A549 (cell line): ENCODE measurements at regions not wholly inside any gene's neighbourhood (a gene's known extent, or its start where the extent isn't known, plus 50 kb on each side); places are given as distances from the start of the nearest gene placed in this dataset.

ENCODE experiments used
- ATAC-seq, 2 experiments: fragments of 200-7000 bp in 1 of 2; fragments of >200 bp in 1 of 2; cut with Nextera tagmentation in 1 of 2; cut with Tn5 transposase in 1 of 2; 3 replicates each; pipeline versions ENCODE4 v1.8.0 to v1.9.1; 2018 to 2020; ENCODE audit warnings: mild to moderate bottlenecking in 1 of 2, moderate library complexity in 1 of 2
- CTCF ChIA-PET: fragments of 300-600 bp; sonication (Branson Sonifier 250); formaldehyde crosslinking; extraction: SDS; loops from one replicate; lab custom pipeline; 2021; ENCODE audit warnings: antibody characterized with exemption, inconsistent platforms; lab: Yijun Ruan, JAX
- POLR2A ChIA-PET: fragments of 350-600 bp; formaldehyde crosslinking; extraction: SDS; loops from one replicate; lab custom pipeline; 2021; ENCODE audit warnings: antibody characterized with exemption, inconsistent platforms; lab: Yijun Ruan, JAX
- DNase-seq, 2 experiments: peaks; one replicate each; pipeline versions ENCODE4 v3.0.0 to v3.0.0-alpha.2; 2011 to 2016; ENCODE audit warnings: low read depth in 1 of 2, low spot score in 1 of 2
- FAIRE-seq: peaks from 2 replicates; lab custom pipeline; 2011; peaks lifted over from hg19 to GRCh38; lab: Jason Lieb, UNC
- H3K27ac ChIP-seq, 2 experiments: fragments of >200 bp; sonication (Bioruptor Twin); formaldehyde crosslinking; 3 replicates each; pipeline ENCODE4 v1.5.1; 2016 to 2017
- H3K4me1 ChIP-seq: fragments of >200 bp; sonication (Bioruptor Twin); formaldehyde crosslinking; 3 replicates; pipeline ENCODE4 v1.6.1; 2016
- H3K4me2 ChIP-seq: fragments of >200 bp; sonication (Bioruptor Twin); formaldehyde crosslinking; 3 replicates; pipeline ENCODE4 v1.6.1; 2016
- H3K4me3 ChIP-seq: fragments of >200 bp; sonication (Bioruptor Twin); formaldehyde crosslinking; 3 replicates; pipeline ENCODE4 v1.5.1; 2016
- H3K9me3 ChIP-seq: fragments of >200 bp; sonication (Bioruptor Twin); formaldehyde crosslinking; 3 replicates; pipeline ENCODE4 v1.6.1; 2016
- CEBPB ChIP-seq, 2 experiments: fragments of >200 bp in 1 of 2; sonication (Bioruptor Twin) in 1 of 2; formaldehyde crosslinking in 1 of 2; IDR thresholded peaks; 2 replicates each; pipeline ENCODE4 v1.6.1; 2012 to 2016
- EP300 ChIP-seq, 2 experiments: fragments of >200 bp; sonication (Bioruptor Twin); formaldehyde crosslinking; IDR thresholded peaks; 2 replicates in 1 of 2; 3 replicates in 1 of 2; pipeline ENCODE4 v1.6.1; 2016 to 2017
- GATA3 ChIP-seq: IDR thresholded peaks from 2 replicates; pipeline ENCODE4 v1.6.1; 2012; ENCODE audit warnings: borderline replicate concordance
- HDAC2 ChIP-seq: fragments of 200-600 bp; sonication (generic); IDR thresholded peaks from 2 replicates; pipeline ENCODE4 v1.6.1; 2016
- HOXB5 ChIP-seq: fragments of 250-450 bp; sonication (Bioruptor Pico); IDR thresholded peaks from 2 replicates; pipeline ENCODE4 v1.5.0; 2020; ENCODE audit warnings: mild to moderate bottlenecking, moderate library complexity
- JUNB ChIP-seq: fragments of >200 bp; sonication (Bioruptor Twin); formaldehyde crosslinking; IDR thresholded peaks from 2 replicates; pipeline ENCODE4 v1.6.1; 2016
- KDM1A ChIP-seq: fragments of 200-600 bp; sonication (generic); IDR thresholded peaks from 2 replicates; pipeline ENCODE4 v1.6.1; 2016; ENCODE audit warnings: low read depth, mild to moderate bottlenecking
- NFE2L2 ChIP-seq: fragments of 150-350 bp; conservative IDR thresholded peaks from 2 replicates; pipeline ENCODE4 v1.6.1; 2014; ENCODE audit warnings: low read length
- PHF8 ChIP-seq: fragments of 200-600 bp; sonication (generic); IDR thresholded peaks from 2 replicates; pipeline ENCODE4 v1.6.1; 2016; ENCODE audit warnings: low read depth, mild to moderate bottlenecking, antibody characterized with exemption, moderate library complexity, borderline replicate concordance
- RAD21 ChIP-seq, 2 experiments: fragments of >200 bp in 1 of 2; sonication (Bioruptor Twin) in 1 of 2; formaldehyde crosslinking in 1 of 2; IDR thresholded peaks in 1 of 2; conservative IDR thresholded peaks in 1 of 2; 2 replicates in 1 of 2; 3 replicates in 1 of 2; pipeline ENCODE4 v1.6.1; 2012 to 2018; ENCODE audit warnings: inconsistent platforms in 1 of 2
- RCOR1 ChIP-seq: fragments of 150-350 bp; IDR thresholded peaks from 2 replicates; pipeline ENCODE4 v1.6.1; 2014; ENCODE audit warnings: antibody characterized with exemption, low read length, low read depth
- RFX5 ChIP-seq: fragments of 450-650 bp; IDR thresholded peaks from 2 replicates; pipeline ENCODE4 v1.7.1; 2014; ENCODE audit warnings: antibody characterized with exemption, mild to moderate bottlenecking, moderate library complexity
- WGBS: methylation state at CpG from one replicate; pipeline ENCODE4 v1.1.6; 2017; ENCODE audit errors: missing lambda C conversion rate; 5-methylcytosine and 5-hydroxymethylcytosine counted together
- TF ChIP-seq, protein P1 (sequence below): fragments of >200 bp; sonication (Bioruptor Twin); formaldehyde crosslinking; IDR thresholded peaks from 2 replicates; pipeline ENCODE4 v1.6.1; 2016
- TF ChIP-seq, protein P2 (sequence below): fragments of >200 bp; sonication (Bioruptor Twin); formaldehyde crosslinking; IDR thresholded peaks from 3 replicates; pipeline ENCODE4 v1.6.1; 2016
- TF ChIP-seq, protein P3 (sequence below): fragments of 450-650 bp; IDR thresholded peaks from 2 replicates; pipeline ENCODE4 v1.6.1; 2014; ENCODE audit warnings: antibody characterized with exemption
- TF ChIP-seq, protein P4 (sequence below): fragments of 250-450 bp; sonication (Bioruptor Pico); IDR thresholded peaks from 2 replicates; pipeline ENCODE4 v1.5.0; 2021; ENCODE audit warnings: mild to moderate bottlenecking, moderate library complexity, borderline replicate concordance
- TF ChIP-seq, protein P5 (sequence below): fragments of 250-450 bp; sonication (Bioruptor Pico); IDR thresholded peaks from 2 replicates; pipeline ENCODE4 v1.5.0; 2020; ENCODE audit warnings: low read depth, mild to moderate bottlenecking, moderate library complexity

DNA sequence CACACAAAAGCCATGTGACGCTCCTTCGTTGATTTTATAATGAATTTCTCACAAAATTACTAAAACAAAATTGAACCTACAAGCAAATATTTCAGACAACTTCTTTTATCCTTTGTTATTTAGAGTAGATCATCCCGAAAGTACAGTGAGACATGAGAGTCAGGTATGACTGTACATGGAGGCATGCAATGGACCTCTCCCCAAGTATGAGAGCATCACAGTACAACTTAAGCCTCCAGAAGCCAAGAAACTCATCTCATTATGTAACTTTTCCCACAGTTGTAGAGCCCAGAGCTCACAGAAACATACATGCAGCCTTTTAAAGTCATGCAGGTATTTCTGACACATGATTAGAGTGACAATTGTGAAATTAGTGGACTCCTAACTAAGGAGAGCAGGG is 167.7 kb downstream of the PAPSS1 start:
- FAIRE-seq (no peak), ATAC-seq (no peak), DNase-seq (no peak)
- ChIA-PET CTCF (no interaction called here), POLR2A (no interaction called here)
- Histone ChIP-seq H3K4me1 (no peaks in the 10 kb centered on the region), H3K4me2 (no peak overlapping the region), H3K27ac (no peak overlapping the region), H3K4me3 (no peak overlapping the region), H3K9me3 (no peaks in the 10 kb centered on the region)
- no peak for TF ChIP-seq RCOR1
- 2% methylated on average over 3 of the region's 3 CpGs for WGBS

DNA sequence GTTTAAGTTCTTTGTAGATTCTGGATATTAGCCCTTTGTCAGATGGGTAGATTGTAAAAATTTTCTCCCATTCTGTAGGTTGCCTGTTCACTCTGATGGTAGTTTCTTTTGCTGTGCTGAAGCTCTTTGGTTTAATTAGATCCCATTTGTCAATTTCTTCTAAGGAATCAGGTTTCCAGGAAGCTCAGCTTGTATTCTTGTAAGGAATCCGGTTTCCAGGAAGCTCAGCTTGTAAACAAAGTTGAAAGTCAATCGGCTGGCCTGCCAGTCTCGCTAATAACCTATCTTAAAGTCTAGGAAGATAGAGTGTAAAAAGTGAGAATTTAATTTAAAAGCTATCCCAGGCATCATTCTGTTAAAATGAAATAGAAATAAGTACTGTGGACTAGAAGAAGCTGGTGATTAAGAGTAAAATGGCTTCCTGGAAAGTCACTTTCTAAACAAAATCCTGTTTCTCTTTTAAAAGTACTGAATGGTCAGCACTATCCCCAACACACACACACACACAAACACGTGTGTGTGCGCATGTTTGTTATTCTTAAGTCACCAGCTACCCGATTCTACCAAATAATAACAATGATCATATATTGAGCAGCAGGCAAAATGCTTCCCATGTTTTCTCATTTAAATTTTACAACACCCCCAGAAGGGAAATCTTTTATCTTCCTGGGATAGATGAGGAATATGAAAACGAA is 171.7 kb downstream of the PAPSS1 start:
- H3K9me3 ChIP-seq, result no peaks in the 10 kb centered on the region
- POLR2A ChIA-PET, result no interaction called here
- DNase-seq, result no peak
- H3K4me1 ChIP-seq, result no peaks in the 10 kb centered on the region
- CTCF ChIA-PET, result no interaction called here
- H3K27ac ChIP-seq, result no peak overlapping the region
- WGBS, result 17% methylated on average over 7 of the region's 7 CpGs
- H3K4me2 ChIP-seq, result no peak overlapping the region
- H3K4me3 ChIP-seq, result no peak overlapping the region
- ATAC-seq, result no peak
- no peak for FAIRE-seq
- TF ChIP-seq HDAC2 (no peak), GATA3 (no peak), KDM1A (no peak), HOXB5 (CRISPR knock-in tag) (no peak)
- TF ChIP-seq, all 56 proteins: peak for 0

DNA sequence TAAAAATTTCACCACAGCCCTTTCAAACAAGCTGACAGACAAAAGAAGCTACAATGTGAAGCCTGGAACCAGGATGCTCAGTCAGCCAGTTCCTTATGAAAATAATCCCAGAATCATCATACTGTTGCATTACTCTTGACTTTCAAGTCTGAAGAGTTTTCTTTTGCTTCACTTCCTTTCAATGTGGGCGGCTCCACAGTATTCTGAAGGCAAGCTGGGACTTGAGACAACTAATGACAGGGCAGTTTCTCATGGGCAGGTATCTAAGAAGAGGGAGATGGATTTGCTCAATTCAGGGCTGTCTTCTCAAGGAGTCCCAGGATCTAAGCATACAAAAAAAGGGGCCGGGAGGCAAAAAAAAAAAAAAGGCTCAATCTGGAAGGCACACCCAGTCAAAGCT is 173.4 kb downstream of the PAPSS1 start:
- no peak overlapping the region for H3K27ac ChIP-seq
- 33% methylated on average over 2 of the region's 2 CpGs for WGBS
- no peaks in the 10 kb centered on the region for H3K4me1 ChIP-seq
- ATAC-seq, result no peak
- POLR2A ChIA-PET, result no interaction called here
- no peak overlapping the region for H3K4me2 ChIP-seq
- CTCF ChIA-PET, result no interaction called here
- FAIRE-seq, result no peak
- no peak overlapping the region for H3K4me3 ChIP-seq
- DNase-seq, result no peak
- TF ChIP-seq, protein P1, sequence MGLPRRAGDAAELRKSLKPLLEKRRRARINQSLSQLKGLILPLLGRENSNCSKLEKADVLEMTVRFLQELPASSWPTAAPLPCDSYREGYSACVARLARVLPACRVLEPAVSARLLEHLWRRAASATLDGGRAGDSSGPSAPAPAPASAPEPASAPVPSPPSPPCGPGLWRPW, result no peak
- TF ChIP-seq EP300 (IDR thresholded peaks at IDR 0.05) (no peak), HOXB5 (CRISPR knock-in tag) (no peak), PHF8 (no peak), RFX5 (no peak), KDM1A (no peak), NFE2L2 (no peak), JUNB (no peak), CEBPB (IDR thresholded peaks at IDR 0.05) (no peak)
- TF ChIP-seq, protein P2, sequence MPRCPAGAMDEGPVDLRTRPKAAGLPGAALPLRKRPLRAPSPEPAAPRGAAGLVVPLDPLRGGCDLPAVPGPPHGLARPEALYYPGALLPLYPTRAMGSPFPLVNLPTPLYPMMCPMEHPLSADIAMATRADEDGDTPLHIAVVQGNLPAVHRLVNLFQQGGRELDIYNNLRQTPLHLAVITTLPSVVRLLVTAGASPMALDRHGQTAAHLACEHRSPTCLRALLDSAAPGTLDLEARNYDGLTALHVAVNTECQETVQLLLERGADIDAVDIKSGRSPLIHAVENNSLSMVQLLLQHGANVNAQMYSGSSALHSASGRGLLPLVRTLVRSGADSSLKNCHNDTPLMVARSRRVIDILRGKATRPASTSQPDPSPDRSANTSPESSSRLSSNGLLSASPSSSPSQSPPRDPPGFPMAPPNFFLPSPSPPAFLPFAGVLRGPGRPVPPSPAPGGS, result no peak
- TF ChIP-seq, protein P3, sequence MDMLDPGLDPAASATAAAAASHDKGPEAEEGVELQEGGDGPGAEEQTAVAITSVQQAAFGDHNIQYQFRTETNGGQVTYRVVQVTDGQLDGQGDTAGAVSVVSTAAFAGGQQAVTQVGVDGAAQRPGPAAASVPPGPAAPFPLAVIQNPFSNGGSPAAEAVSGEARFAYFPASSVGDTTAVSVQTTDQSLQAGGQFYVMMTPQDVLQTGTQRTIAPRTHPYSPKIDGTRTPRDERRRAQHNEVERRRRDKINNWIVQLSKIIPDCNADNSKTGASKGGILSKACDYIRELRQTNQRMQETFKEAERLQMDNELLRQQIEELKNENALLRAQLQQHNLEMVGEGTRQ, result no peak
- TF ChIP-seq, protein P4, sequence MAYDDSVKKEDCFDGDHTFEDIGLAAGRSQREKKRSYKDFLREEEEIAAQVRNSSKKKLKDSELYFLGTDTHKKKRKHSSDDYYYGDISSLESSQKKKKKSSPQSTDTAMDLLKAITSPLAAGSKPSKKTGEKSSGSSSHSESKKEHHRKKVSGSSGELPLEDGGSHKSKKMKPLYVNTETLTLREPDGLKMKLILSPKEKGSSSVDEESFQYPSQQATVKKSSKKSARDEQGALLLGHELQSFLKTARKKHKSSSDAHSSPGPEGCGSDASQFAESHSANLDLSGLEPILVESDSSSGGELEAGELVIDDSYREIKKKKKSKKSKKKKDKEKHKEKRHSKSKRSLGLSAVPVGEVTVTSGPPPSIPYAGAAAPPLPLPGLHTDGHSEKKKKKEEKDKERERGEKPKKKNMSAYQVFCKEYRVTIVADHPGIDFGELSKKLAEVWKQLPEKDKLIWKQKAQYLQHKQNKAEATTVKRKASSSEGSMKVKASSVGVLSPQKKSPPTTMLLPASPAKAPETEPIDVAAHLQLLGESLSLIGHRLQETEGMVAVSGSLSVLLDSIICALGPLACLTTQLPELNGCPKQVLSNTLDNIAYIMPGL (CRISPR knock-in tag), result no peak
- TF ChIP-seq, all 56 proteins: peak for 0
- H3K9me3 ChIP-seq, result no peaks in the 10 kb centered on the region

DNA sequence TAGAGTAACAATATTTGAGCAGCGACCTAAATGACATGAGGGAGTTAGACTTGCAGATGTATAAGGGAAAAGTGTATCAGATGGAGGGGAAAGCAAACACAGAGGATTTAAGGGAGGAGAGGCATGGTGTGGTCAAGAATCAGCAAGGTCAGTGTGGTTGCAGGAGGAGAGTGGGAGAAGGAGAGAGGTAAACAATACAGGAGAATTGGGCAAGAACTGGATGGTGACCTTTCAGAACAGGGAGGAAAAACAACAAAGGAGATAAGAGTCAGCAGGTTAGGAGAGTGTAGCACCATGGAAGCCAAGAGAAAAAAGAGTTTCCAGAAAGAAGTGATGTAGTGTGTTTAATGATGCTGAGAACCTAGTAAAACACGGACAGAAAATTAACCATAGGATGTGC is 178.5 kb downstream of the PAPSS1 start:
- ChIA-PET CTCF (interaction anchor here (0.6 kb wide), 1 partner anchor 196 kb away, joined by 3 read pairs; no protein-coding TSS in a partner anchor), POLR2A (no interaction called here)
- ATAC-seq (no peak), FAIRE-seq (no peak), DNase-seq (no peak)
- H3K27ac ChIP-seq, result no peak overlapping the region
- no peak overlapping the region for H3K4me3 ChIP-seq
- no peak for TF ChIP-seq RAD21 (conservative IDR thresholded peaks at IDR 0.05 in 1 of 2, IDR thresholded peaks at IDR 0.05 in 1 of 2)
- TF ChIP-seq, protein P5, sequence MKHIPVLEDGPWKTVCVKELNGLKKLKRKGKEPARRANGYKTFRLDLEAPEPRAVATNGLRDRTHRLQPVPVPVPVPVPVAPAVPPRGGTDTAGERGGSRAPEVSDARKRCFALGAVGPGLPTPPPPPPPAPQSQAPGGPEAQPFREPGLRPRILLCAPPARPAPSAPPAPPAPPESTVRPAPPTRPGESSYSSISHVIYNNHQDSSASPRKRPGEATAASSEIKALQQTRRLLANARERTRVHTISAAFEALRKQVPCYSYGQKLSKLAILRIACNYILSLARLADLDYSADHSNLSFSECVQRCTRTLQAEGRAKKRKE (CRISPR knock-in tag), result no peak
- TF ChIP-seq, protein P2, result no peak
- H3K9me3 ChIP-seq, result no peaks in the 10 kb centered on the region
- H3K4me2 ChIP-seq, result no peak overlapping the region
- H3K4me1 ChIP-seq, result no peaks in the 10 kb centered on the region
- WGBS, result 2% methylated on average over 2 of the region's 2 CpGs
